ENCODE measurements at regions not wholly inside any gene's neighbourhood (a gene's known extent, or its start where the extent isn't known, plus 50 kb on each side); places are given as distances from the start of the nearest gene placed in this dataset.

DNA sequence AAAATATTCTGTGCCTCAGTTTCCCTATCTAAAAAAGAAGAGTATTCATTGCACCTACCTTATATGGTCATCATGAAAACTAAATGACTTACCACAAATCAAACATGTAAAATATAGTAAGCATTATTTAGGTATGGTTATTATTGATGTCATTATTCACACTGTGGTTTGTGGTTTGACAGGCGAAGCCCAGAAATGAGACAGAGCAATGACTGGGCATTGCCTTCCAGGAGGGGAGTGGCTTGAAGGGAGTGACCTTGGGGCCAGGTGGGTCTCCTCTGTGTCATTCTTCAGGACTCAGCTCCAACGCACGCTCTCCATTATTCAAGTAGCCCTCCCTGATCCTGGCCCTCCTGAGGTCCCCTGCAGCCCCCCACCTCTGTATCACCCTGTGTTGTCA is 133.7 kb downstream of the DMRTA2 start:
- DNase-seq (no peak), ATAC-seq (no peak)
- intact Hi-C loops (cut with DNase I), result no loop called here
- H3K27ac ChIP-seq, result no peak overlapping the region
- H3K4me3 ChIP-seq, result no peak overlapping the region
- H3K27me3 ChIP-seq, result no peaks in the 10 kb centered on the region
- no peaks in the 10 kb centered on the region for H3K4me1 ChIP-seq
- no peak for TF ChIP-seq POLR2A (IDR thresholded peaks at IDR 0.05)
- WGBS, 2 donors, result 78 to 83% methylated on average over 3 of the region's 3 CpGs
- H3K9me3 ChIP-seq, result no peaks in the 10 kb centered on the region
- no peaks in the 10 kb centered on the region for H3K36me3 ChIP-seq (replicated peaks in 1 of 2; ENCODE audit: insufficient read depth in 1 of 2, low read depth in 2 of 2)

DNA sequence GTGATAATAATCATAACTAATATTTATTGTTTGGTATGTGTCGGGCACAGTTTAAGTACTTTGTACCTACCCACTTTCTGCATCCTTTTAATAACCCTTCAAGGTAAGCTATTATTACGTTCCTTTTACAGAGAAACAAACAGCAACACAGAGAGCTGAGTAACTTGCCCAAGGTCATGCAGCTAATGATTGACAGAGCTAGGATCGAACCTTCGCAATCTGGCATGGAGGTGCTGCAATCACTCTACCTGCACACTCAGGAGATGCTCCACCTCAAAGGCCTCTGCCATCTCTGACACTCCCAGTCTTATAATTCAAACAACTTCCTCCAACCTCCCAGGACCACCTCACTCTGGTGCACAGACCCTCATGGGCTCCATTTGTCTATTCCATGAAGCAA is 137.2 kb downstream of the DMRTA2 start:
- WGBS, 2 donors, result 13 to 18% methylated on average over 4 of the region's 4 CpGs
- Histone ChIP-seq H3K9me3 (no peaks in the 10 kb centered on the region), H3K27me3 (no peaks in the 10 kb centered on the region), H3K27ac (no peak overlapping the region), H3K4me3 (no peak overlapping the region), H3K4me1 (no peaks in the 10 kb centered on the region), H3K36me3 (replicated peaks in 1 of 2; ENCODE audit: insufficient read depth in 1 of 2, low read depth in 2 of 2) (no peaks in the 10 kb centered on the region)
- ATAC-seq, result no peak
- intact Hi-C loops (cut with DNase I), result no loop called here
- TF ChIP-seq POLR2A (IDR thresholded peaks at IDR 0.05), result no peak
- TF ChIP-seq, protein P1, sequence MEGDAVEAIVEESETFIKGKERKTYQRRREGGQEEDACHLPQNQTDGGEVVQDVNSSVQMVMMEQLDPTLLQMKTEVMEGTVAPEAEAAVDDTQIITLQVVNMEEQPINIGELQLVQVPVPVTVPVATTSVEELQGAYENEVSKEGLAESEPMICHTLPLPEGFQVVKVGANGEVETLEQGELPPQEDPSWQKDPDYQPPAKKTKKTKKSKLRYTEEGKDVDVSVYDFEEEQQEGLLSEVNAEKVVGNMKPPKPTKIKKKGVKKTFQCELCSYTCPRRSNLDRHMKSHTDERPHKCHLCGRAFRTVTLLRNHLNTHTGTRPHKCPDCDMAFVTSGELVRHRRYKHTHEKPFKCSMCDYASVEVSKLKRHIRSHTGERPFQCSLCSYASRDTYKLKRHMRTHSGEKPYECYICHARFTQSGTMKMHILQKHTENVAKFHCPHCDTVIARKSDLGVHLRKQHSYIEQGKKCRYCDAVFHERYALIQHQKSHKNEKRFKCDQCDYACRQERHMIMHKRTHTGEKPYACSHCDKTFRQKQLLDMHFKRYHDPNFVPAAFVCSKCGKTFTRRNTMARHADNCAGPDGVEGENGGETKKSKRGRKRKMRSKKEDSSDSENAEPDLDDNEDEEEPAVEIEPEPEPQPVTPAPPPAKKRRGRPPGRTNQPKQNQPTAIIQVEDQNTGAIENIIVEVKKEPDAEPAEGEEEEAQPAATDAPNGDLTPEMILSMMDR (IDR thresholded peaks at IDR 0.05), result no peak
- no peak for DNase-seq

DNA sequence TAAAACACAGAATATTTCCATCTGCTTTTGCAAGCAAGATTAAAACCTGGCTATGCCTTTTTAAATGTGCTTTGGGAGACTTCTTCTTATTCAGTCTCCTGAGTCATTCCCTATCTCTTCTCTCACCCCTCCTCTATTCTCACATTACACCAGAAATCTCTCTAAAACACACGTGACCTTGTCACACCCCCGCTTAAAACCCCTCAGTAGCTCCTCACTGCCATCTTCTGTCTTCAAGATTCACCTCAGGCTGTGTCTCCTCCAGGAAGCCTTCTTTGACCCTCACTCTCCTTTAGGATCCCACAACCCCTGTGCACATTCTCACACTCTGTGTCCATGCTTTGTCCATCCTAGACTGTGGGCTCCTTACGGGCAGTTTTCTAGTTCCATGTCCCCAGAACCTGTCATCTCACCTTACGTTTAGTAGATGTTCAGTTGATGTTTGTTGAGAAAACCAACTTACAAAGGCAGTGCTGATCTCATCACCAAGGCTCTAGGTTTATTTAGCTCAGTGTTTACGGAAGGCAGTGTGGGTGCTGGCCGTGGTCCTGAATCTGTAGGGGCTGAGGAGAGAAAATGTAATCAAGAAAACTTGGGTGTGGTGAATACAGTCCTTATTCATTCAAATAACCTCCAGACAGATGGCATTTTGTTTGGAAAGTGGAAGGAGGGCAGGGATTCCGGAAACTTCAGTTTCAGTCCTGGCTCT is 143.5 kb downstream of the DMRTA2 start:
- WGBS, 2 donors, result 7 to 9% methylated on average over 7 of the region's 7 CpGs
- intact Hi-C loops (cut with DNase I), result no loop called here
- no peak for TF ChIP-seq POLR2A (IDR thresholded peaks at IDR 0.05)
- TF ChIP-seq, protein P1 (IDR thresholded peaks at IDR 0.05), result no peak
- peak in 1 of 4 donors; percentile 15 for DNase-seq
- Histone ChIP-seq H3K27me3 (no peaks in the 10 kb centered on the region), H3K36me3 (replicated peaks in 1 of 2; ENCODE audit: insufficient read depth in 1 of 2, low read depth in 2 of 2) (no peaks in the 10 kb centered on the region), H3K27ac (no peak overlapping the region), H3K9me3 (no peaks in the 10 kb centered on the region), H3K4me1 (no peaks in the 10 kb centered on the region), H3K4me3 (no peak overlapping the region)
- no peak for ATAC-seq

DNA sequence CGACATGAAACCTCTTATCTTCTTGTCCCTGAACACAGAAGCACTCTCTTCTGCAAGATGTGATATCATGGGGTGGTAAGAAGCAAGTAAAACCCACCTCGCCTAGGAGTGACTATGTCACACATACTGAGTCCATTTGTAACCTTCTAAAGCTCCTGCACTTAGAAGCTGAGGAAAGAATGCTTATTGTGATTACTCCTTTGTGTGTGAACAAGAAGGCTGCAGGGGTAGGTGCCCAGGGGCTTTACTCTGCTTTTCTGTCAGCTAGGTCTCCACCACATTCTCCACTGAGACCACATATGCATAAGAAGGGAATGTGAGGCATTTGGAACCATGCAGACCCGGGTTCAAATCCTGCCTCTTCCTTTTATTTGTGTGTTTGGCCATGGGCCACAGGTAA is 144.3 kb downstream of the DMRTA2 start:
- intact Hi-C loops (cut with DNase I), result no loop called here

DNA sequence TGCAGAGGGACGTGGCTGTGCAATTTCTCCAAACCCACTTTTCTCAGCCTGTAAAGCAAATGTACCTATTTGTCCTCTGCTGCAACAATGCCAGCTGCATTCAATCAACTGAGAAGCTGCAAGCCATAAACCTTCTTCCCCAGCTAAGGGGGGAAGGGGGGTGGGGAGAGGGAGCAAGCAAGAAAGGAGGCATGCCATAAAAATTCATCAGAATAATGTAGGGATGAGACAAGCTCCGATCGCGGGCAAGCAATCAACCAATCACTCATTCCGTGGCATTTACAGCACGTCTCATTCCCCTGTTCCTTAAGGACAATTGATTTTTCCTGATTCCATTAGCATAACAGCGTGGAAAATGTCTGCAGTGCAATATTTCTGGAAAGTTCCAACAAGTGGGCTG is 144.8 kb downstream of the DMRTA2 start:
- Histone ChIP-seq H3K4me3 (no peak overlapping the region), H3K4me1 (no peaks in the 10 kb centered on the region), H3K9me3 (no peaks in the 10 kb centered on the region), H3K27me3 (no peaks in the 10 kb centered on the region), H3K36me3 (replicated peaks in 1 of 2; ENCODE audit: insufficient read depth in 1 of 2, low read depth in 2 of 2) (no peaks in the 10 kb centered on the region), H3K27ac (no peak overlapping the region)
- no peak for DNase-seq
- 45 to 46% methylated on average over 7 of the region's 7 CpGs for WGBS, 2 donors
- intact Hi-C loops (cut with DNase I), result no loop called here
- no peak for TF ChIP-seq POLR2A (IDR thresholded peaks at IDR 0.05)
- TF ChIP-seq, protein P1 (IDR thresholded peaks at IDR 0.05), result no peak
- ATAC-seq, result no peak

More for the DNA sequence above, 144.3 kb downstream of the DMRTA2 start:
- Histone ChIP-seq H3K27ac (no peak overlapping the region), H3K9me3 (no peaks in the 10 kb centered on the region), H3K27me3 (no peaks in the 10 kb centered on the region), H3K4me1 (no peaks in the 10 kb centered on the region), H3K4me3 (no peak overlapping the region), H3K36me3 (replicated peaks in 1 of 2; ENCODE audit: insufficient read depth in 1 of 2, low read depth in 2 of 2) (no peaks in the 10 kb centered on the region)
- DNase-seq (no peak), ATAC-seq (no peak)
- TF ChIP-seq, protein P1 (IDR thresholded peaks at IDR 0.05), result no peak
- TF ChIP-seq POLR2A (IDR thresholded peaks at IDR 0.05), result no peak
- WGBS, 2 donors, result 31 to 34% methylated on average over 3 of the region's 3 CpGs
